HepG2 (cell line): ENCODE measurements at regions not wholly inside any gene's neighbourhood (a gene's known extent, or its start where the extent isn't known, plus 50 kb on each side); places are given as distances from the start of the nearest gene placed in this dataset.

ENCODE experiments used
- ATAC-seq: fragments of 200-7000 bp; cut with Tn5 transposase; 3 replicates; pipeline ENCODE4 v1.9.1; 2020; ENCODE audit warnings: mild to moderate bottlenecking, moderate library complexity
- BruUV-seq: library from RNA; stranded (reverse); fragments of 400-500 nt; replicated peaks from 2 replicates; lab custom pipeline; 2021; lab: Mats Ljungman, UMichigan
- CTCF ChIA-PET: fragments of 300-600 bp; formaldehyde crosslinking; extraction: SDS; loops from one replicate; lab custom pipeline; 2021; ENCODE audit warnings: low total read pairs, inconsistent platforms, low intra/inter-chr PET ratio; lab: Yijun Ruan, JAX
- POLR2A ChIA-PET: fragments of 350-600 bp; sonication (Branson Sonifier 250); formaldehyde crosslinking; loops from one replicate; lab custom pipeline; 2020; ENCODE audit warnings: antibody characterized with exemption, inconsistent platforms; lab: Yijun Ruan, JAX
- DNase-seq: peaks from one replicate; pipeline ENCODE4 v3.0.0-alpha.2; 2015; ENCODE audit warnings: low spot score
- FAIRE-seq: peaks from 3 replicates; lab custom pipeline; 2011; peaks lifted over from hg19 to GRCh38; lab: Jason Lieb, UNC
- H2AFZ ChIP-seq: one replicate; pipeline ENCODE4 v1.6.1; 2011; ENCODE audit warnings: low read length, inconsistent platforms
- H3K27ac ChIP-seq: fragments of 300-600 bp; 3 replicates; pipeline ENCODE4 v1.8.0; 2011; ENCODE audit warnings: mixed run types, mild to moderate bottlenecking, mixed read lengths, low read length, inconsistent platforms; ENCODE audit not compliant: insufficient read depth; ENCODE audit errors: extremely low read length
- H3K27me3 ChIP-seq, 2 experiments: fragments of 200-600 bp in 1 of 2; 2 replicates in 1 of 2; 3 replicates in 1 of 2; pipeline versions ENCODE4 v1.6.0 to v1.8.0; 2011; ENCODE audit warnings: low read length in 2 of 2, mild to moderate bottlenecking in 2 of 2, moderate library complexity in 2 of 2, inconsistent platforms in 1 of 2; ENCODE audit not compliant: insufficient read depth in 2 of 2, control insufficient read depth in 1 of 2
- H3K36me3 ChIP-seq, 2 experiments: fragments of 200-600 bp in 1 of 2; replicated peaks in 1 of 2; 2 replicates in 1 of 2; 3 replicates in 1 of 2; pipeline versions ENCODE4 v1.5.1 to v1.8.0; 2011; ENCODE audit warnings: low read length in 2 of 2, inconsistent platforms in 1 of 2; ENCODE audit not compliant: insufficient read depth in 2 of 2, control insufficient read depth in 1 of 2
- H3K4me1 ChIP-seq: 2 replicates; pipeline ENCODE4 v1.5.1; 2012; ENCODE audit warnings: low read length, inconsistent platforms; ENCODE audit not compliant: insufficient read depth
- H3K4me2 ChIP-seq: 2 replicates; pipeline ENCODE4 v1.6.0; 2011; ENCODE audit warnings: low read depth, low read length, inconsistent platforms
- H3K4me3 ChIP-seq, 3 experiments: fragments of 200-600 bp in 1 of 3; sonication (generic), shearing (Covaris generic) in 1 of 3; replicated peaks in 1 of 3; 2 replicates each; pipeline ENCODE4 v1.5.1; 2011 to 2016; ENCODE audit warnings: low read length in 3 of 3, inconsistent platforms in 2 of 3, low read depth in 2 of 3, mild to moderate bottlenecking in 2 of 3, control low read depth in 1 of 3, mixed read lengths in 1 of 3; ENCODE audit not compliant: insufficient read depth in 1 of 3
- H3K79me2 ChIP-seq: one replicate; pipeline ENCODE4 v1.6.1; 2011; ENCODE audit warnings: low read length, inconsistent platforms; ENCODE audit not compliant: insufficient read depth
- H3K9ac ChIP-seq: 2 replicates; pipeline ENCODE4 v1.6.0; 2011; ENCODE audit warnings: mild to moderate bottlenecking, low read depth, low read length, inconsistent platforms; ENCODE audit not compliant: insufficient read depth
- H3K9me3 ChIP-seq: 2 replicates; pipeline ENCODE4 v1.5.1; 2012; ENCODE audit warnings: mild to moderate bottlenecking, low read length
- H4K20me1 ChIP-seq: 2 replicates; pipeline ENCODE4 v1.6.0; 2011; ENCODE audit warnings: inconsistent platforms, mild to moderate bottlenecking, low read length, moderate library complexity; ENCODE audit not compliant: insufficient read depth
- DMAP1 ChIP-seq: IDR thresholded peaks from 2 replicates; pipeline ENCODE4 v1.6.1; 2016
- ISL2 ChIP-seq: sonication (generic); formaldehyde crosslinking; IDR thresholded peaks from 2 replicates; pipeline ENCODE4 v1.5.0; 2020; ENCODE audit warnings: missing genetic modification reagents
- MAFG ChIP-seq: sonication (generic); formaldehyde crosslinking; IDR thresholded peaks from 2 replicates; pipeline ENCODE4 v1.5.1; 2020; ENCODE audit warnings: mild to moderate bottlenecking, missing genetic modification reagents
- MTF2 ChIP-seq: sonication (generic); formaldehyde crosslinking; IDR thresholded peaks from 2 replicates; pipeline ENCODE4 v1.5.0; 2020; ENCODE audit warnings: missing genetic modification reagents, borderline replicate concordance
- NFIB ChIP-seq: sonication (generic); formaldehyde crosslinking; IDR thresholded peaks from 2 replicates; pipeline ENCODE4 v1.9.0; 2021; ENCODE audit warnings: missing genetic modification reagents, mild to moderate bottlenecking, borderline replicate concordance
- SKI ChIP-seq: fragments of 450-650 bp; IDR thresholded peaks from one replicate; pipeline ENCODE4 v1.6.1; 2018; ENCODE audit warnings: mild to moderate bottlenecking; ENCODE audit not compliant: partially characterized antibody
- SRF ChIP-seq: IDR thresholded peaks from 2 replicates; pipeline ENCODE4 v1.6.1; 2011; ENCODE audit warnings: mild to moderate bottlenecking, low read depth, low read length, moderate library complexity
- ZNF264 ChIP-seq: sonication (generic); formaldehyde crosslinking; IDR thresholded peaks from 2 replicates; pipeline ENCODE4 v1.4.0; 2020; ENCODE audit warnings: missing genetic modification reagents
- ZNF44 ChIP-seq: sonication (generic); formaldehyde crosslinking; IDR thresholded peaks from 2 replicates; pipeline ENCODE4 v1.5.1; 2020; ENCODE audit warnings: mild to moderate bottlenecking, missing genetic modification reagents
- ZNF484 ChIP-seq: sonication (generic); formaldehyde crosslinking; IDR thresholded peaks from 2 replicates; pipeline ENCODE4 v1.5.1; 2020; ENCODE audit warnings: mild to moderate bottlenecking, low read depth, missing genetic modification reagents, borderline replicate concordance
- ZNF558 ChIP-seq: sonication (generic); formaldehyde crosslinking; IDR thresholded peaks from 2 replicates; pipeline ENCODE4 v1.9.0; 2022; ENCODE audit warnings: mild to moderate bottlenecking, missing genetic modification reagents, borderline replicate concordance
- ZNF839 ChIP-seq: sonication (generic); formaldehyde crosslinking; IDR thresholded peaks from 2 replicates; pipeline ENCODE4 v1.4.0; 2020; ENCODE audit warnings: missing genetic modification reagents, mild to moderate bottlenecking, borderline replicate concordance
- in situ Hi-C: cut with HindIII; loops from 2 replicates; pipeline ENCODE4 v1.10.0; 2017; ENCODE audit warnings: low pct_unique_long_range_greater_than_20kb; ENCODE audit not compliant: extremely low pct_ligation_motif_present
- intact Hi-C: fragments of 100-400 bp; cut with micrococcal nuclease; formaldehyde crosslinking; loops from one replicate; pipeline ENCODE4 v1.10.0; 2022; ENCODE audit not compliant: unreplicated experiment
- TF ChIP-seq, protein P1 (sequence below): sonication (generic); formaldehyde crosslinking; IDR thresholded peaks from 2 replicates; pipeline ENCODE4 v1.5.1; 2020; ENCODE audit warnings: mild to moderate bottlenecking, missing genetic modification reagents, moderate library complexity
- TF ChIP-seq, protein P2 (sequence below): sonication (generic); formaldehyde crosslinking; IDR thresholded peaks from 2 replicates; pipeline ENCODE4 v1.8.1; 2023; ENCODE audit warnings: mild to moderate bottlenecking, moderate library complexity, missing genetic modification reagents
- TF ChIP-seq, protein P3 (sequence below): IDR thresholded peaks from 2 replicates; pipeline ENCODE4 v1.6.1; 2016; ENCODE audit warnings: mild to moderate bottlenecking
- TF ChIP-seq, protein P4 (sequence below): IDR thresholded peaks from 2 replicates; pipeline ENCODE4 v1.6.1; 2018; ENCODE audit warnings: missing genetic modification reagents
- TF ChIP-seq, protein P5 (sequence below): sonication (generic); formaldehyde crosslinking; IDR thresholded peaks from 2 replicates; pipeline ENCODE4 v1.5.0; 2020; ENCODE audit warnings: mild to moderate bottlenecking, missing genetic modification reagents

DNA sequence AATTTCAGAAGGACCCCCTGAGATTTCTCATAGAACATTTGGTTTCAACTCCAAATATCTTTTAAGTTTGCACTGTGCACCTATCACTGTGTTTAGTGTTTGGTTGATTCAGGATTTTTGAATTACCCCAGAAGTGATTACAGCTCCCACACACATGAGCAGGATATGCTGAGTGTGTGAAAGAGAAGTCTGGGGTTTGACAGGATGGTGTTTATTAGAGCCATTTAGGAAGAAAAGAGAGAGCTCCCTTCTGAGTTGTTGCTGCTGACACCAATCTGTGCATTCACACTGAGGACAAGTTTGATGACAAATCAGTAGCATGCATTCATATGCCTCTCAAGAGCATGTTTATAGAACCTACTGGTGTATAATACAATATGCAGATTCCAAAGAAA lies 118.1 kb downstream of the RPL22L1 start:
- Histone ChIP-seq H3K4me3 (no peak overlapping the region), H3K36me3 (no peaks in the 10 kb centered on the region), H3K9me3 (no peaks in the 10 kb centered on the region), H3K27me3 (no peaks in the 10 kb centered on the region), H3K27ac (no peak overlapping the region), H3K4me2 (no peak overlapping the region), H3K4me1 (no peaks in the 10 kb centered on the region), H2AFZ (no peak overlapping the region), H3K79me2 (no peaks in the 10 kb centered on the region), H4K20me1 (no peaks in the 10 kb centered on the region)
- BruUV-seq, result no TSS peak
- CTCF ChIA-PET, result no interaction called here
- FAIRE-seq (no peak), DNase-seq (no peak)
- in situ Hi-C loops, result no loop called here
- intact Hi-C loops, result no loop called here
- POLR2A ChIA-PET, result no interaction called here
- TF ChIP-seq, protein P1, sequence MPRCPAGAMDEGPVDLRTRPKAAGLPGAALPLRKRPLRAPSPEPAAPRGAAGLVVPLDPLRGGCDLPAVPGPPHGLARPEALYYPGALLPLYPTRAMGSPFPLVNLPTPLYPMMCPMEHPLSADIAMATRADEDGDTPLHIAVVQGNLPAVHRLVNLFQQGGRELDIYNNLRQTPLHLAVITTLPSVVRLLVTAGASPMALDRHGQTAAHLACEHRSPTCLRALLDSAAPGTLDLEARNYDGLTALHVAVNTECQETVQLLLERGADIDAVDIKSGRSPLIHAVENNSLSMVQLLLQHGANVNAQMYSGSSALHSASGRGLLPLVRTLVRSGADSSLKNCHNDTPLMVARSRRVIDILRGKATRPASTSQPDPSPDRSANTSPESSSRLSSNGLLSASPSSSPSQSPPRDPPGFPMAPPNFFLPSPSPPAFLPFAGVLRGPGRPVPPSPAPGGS, result no peak
- no peak for TF ChIP-seq SRF
- TF ChIP-seq ZNF558, result no peak
- TF ChIP-seq NFIB (CRISPR knock-in tag), result no peak
- TF ChIP-seq MAFG (CRISPR knock-in tag), result no peak
- TF ChIP-seq ZNF484 (CRISPR knock-in tag), result no peak
- TF ChIP-seq, protein P2, sequence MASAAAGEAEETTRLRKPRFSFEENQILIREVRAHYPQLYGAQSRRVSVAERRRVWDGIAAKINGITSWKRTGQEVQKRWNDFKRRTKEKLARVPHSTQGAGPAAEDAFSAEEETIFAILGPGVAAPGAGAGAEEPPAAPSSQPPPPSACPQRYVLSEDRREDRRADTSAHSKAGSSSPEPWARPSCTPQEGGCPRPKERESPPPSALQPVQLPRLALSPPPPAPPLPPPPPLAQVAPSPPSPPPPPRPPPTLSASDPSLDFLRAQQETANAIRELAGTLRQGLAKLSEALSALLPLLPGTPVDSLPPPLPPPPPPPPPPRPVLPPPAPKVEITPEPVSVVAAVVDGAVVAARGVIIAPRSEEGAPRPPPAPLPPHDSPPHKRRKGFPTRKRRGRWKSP, result no peak
- TF ChIP-seq, protein P3, sequence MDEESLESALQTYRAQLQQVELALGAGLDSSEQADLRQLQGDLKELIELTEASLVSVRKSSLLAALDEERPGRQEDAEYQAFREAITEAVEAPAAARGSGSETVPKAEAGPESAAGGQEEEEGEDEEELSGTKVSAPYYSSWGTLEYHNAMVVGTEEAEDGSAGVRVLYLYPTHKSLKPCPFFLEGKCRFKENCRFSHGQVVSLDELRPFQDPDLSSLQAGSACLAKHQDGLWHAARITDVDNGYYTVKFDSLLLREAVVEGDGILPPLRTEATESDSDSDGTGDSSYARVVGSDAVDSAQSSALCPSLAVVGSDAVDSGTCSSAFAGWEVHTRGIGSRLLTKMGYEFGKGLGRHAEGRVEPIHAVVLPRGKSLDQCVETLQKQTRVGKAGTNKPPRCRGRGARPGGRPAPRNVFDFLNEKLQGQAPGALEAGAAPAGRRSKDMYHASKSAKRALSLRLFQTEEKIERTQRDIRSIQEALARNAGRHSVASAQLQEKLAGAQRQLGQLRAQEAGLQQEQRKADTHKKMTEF (CRISPR knock-in tag), result no peak
- no peak for TF ChIP-seq DMAP1 (CRISPR knock-in tag)
- TF ChIP-seq ZNF839 (CRISPR knock-in tag), result no peak
- no peak for TF ChIP-seq SKI
- TF ChIP-seq ISL2, result no peak
- TF ChIP-seq ZNF264 (CRISPR knock-in tag), result no peak
- TF ChIP-seq, protein P4, sequence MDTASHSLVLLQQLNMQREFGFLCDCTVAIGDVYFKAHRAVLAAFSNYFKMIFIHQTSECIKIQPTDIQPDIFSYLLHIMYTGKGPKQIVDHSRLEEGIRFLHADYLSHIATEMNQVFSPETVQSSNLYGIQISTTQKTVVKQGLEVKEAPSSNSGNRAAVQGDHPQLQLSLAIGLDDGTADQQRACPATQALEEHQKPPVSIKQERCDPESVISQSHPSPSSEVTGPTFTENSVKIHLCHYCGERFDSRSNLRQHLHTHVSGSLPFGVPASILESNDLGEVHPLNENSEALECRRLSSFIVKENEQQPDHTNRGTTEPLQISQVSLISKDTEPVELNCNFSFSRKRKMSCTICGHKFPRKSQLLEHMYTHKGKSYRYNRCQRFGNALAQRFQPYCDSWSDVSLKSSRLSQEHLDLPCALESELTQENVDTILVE (CRISPR knock-in tag), result no peak
- no peak for TF ChIP-seq ZNF44 (CRISPR knock-in tag)
- TF ChIP-seq, protein P5, sequence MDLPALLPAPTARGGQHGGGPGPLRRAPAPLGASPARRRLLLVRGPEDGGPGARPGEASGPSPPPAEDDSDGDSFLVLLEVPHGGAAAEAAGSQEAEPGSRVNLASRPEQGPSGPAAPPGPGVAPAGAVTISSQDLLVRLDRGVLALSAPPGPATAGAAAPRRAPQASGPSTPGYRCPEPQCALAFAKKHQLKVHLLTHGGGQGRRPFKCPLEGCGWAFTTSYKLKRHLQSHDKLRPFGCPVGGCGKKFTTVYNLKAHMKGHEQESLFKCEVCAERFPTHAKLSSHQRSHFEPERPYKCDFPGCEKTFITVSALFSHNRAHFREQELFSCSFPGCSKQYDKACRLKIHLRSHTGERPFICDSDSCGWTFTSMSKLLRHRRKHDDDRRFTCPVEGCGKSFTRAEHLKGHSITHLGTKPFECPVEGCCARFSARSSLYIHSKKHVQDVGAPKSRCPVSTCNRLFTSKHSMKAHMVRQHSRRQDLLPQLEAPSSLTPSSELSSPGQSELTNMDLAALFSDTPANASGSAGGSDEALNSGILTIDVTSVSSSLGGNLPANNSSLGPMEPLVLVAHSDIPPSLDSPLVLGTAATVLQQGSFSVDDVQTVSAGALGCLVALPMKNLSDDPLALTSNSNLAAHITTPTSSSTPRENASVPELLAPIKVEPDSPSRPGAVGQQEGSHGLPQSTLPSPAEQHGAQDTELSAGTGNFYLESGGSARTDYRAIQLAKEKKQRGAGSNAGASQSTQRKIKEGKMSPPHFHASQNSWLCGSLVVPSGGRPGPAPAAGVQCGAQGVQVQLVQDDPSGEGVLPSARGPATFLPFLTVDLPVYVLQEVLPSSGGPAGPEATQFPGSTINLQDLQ (CRISPR knock-in tag), result no peak
- no peak for TF ChIP-seq MTF2
- TF ChIP-seq, all 625 proteins: peak for 0
- no peak overlapping the region for H3K9ac ChIP-seq
- no peak for ATAC-seq
